Peyer's patch (tissue), 4 donors: ENCODE measurements at regions not wholly inside any gene's neighbourhood (a gene's known extent, or its start where the extent isn't known, plus 50 kb on each side); places are given as distances from the start of the nearest gene placed in this dataset.

ENCODE experiments used
- CTCF ChIP-seq, 6 experiments: fragments of 450-650 bp in 4 of 6; fragments of 200-600 bp in 2 of 6; sonication (generic) in 1 of 6; IDR thresholded peaks; one replicate each; pipeline ENCODE4 v1.5.1; 2017 to 2019; ENCODE audit warnings: antibody characterized with exemption in 6 of 6, mild to moderate bottlenecking in 3 of 6, moderate library complexity in 1 of 6
- POLR2A ChIP-seq, 2 donors: fragments of 450-650 bp; IDR thresholded peaks; one replicate each; pipeline ENCODE4 v1.5.1; 2017; ENCODE audit warnings: antibody characterized with exemption in 2 of 2, mild to moderate bottlenecking in 2 of 2, moderate library complexity in 2 of 2

GRCh38 chr11:86119077-86119476, 50.2 kb upstream of the PICALM start:
- TF ChIP-seq CTCF (IDR thresholded peaks at IDR 0.05) (no peak), POLR2A (IDR thresholded peaks at IDR 0.05) (no peak)
